GM12892 (cell line): ENCODE measurements at regions not wholly inside any gene's neighbourhood (a gene's known extent, or its start where the extent isn't known, plus 50 kb on each side); places are given as distances from the start of the nearest gene placed in this dataset.

Experiments
- POLR2A ChIP-seq: IDR thresholded peaks from 2 replicates; pipeline ENCODE4 v1.6.1; 2011; ENCODE audit warnings: low read depth, low read length, control low read depth
- POLR2AphosphoS5 ChIP-seq: IDR thresholded peaks from 2 replicates; pipeline ENCODE4 v1.6.1; 2011; ENCODE audit warnings: low read depth, low read length, control low read depth

DNA sequence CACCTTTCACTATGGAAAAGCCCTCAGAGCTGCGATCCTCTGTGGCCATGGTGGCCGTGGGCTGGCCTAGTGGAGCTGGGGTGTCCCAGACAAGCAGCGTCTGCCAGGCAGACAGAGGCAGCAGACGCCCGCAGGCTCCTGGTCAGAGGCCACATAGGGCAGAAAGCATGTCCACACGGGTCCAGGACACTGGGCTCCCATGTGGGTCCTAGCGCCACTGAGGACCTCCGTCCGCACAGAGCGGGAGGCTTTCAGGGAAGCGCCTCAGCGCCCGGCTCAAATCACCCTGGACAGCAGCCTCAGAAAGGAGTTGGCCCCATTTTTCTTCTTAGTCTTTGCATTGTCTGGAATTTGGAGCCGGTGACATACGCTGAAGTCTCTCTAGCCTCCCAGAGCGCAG, 389.7 kb downstream of the BRD1 start:
- TF ChIP-seq POLR2AphosphoS5 (no peak), POLR2A (no peak)
